ENCODE measurements at regions not wholly inside any gene's neighbourhood (a gene's known extent, or its start where the extent isn't known, plus 50 kb on each side); places are given as distances from the start of the nearest gene placed in this dataset.
"Not testable (repeated sequence)": the region's sequence is repeated elsewhere in the genome, so short reads cannot be mapped to it uniquely, and the experiment has no call there.

DNA sequence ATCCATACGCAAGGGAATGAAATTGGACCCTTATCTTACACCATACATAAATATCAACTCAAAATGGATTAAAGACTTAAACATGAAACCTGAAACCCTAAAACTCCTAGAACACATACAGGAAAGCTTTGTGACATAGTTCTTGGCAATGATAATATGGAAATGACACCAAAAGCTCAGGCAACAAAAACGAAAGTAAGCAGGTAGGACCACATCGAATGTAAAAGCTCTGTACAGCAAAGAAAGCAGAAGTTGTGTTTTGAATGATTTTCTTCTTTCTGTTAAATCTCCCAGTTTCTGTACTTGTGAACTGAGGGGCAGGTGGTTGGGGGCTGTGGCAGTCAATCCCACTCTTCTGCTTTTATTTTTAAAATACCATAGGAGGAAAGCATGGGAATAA, 368.4 kb upstream of the PODXL start:
- H3K9me3 ChIP-seq (ENCODE audit: control insufficient read depth in 2 of 2, low read length in 2 of 2) = no peaks in the 10 kb centered on the region
- peaks cover 0 to 7% of the 10 kb centered on the region in 2 donors for H3K27me3 ChIP-seq (ENCODE audit: control insufficient read depth in 1 of 2, insufficient read depth in 2 of 2, low read length in 2 of 2)
- H3K9ac ChIP-seq (ENCODE audit: low read length in 2 of 2) = no peak overlapping the region
- no peak overlapping the region for H3K4me3 ChIP-seq (ENCODE audit: low read length in 2 of 2)
- no peaks in the 10 kb centered on the region for H3K36me3 ChIP-seq (ENCODE audit: control insufficient read depth in 2 of 2, insufficient read depth in 2 of 2, low read length in 2 of 2)
- no peaks in the 10 kb centered on the region for H3K4me1 ChIP-seq (ENCODE audit: control insufficient read depth, insufficient read depth, low read length)
- no peak overlapping the region for H3K27ac ChIP-seq (ENCODE audit: low read length)

DNA sequence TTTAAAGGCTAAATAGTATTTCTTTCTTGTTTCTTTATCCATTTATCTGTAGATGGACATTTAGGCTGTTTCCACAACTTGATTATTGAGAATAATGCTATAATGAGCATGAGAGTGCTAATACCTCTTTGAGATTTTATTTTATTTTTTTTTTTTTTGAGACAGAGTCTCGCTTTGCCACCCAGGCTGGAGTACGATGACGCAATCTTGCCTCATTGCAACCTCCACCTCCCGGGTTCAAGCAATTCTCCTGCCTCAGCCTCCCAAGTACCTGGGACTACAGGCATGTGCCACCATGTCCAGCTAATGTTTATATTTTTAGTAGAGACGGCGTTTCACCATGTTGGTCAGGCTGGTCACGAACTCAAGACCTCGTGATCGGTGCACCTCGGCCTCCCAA, 366.5 kb upstream of the PODXL start:
- not testable (repeated sequence) for H3K27me3 ChIP-seq (ENCODE audit: control insufficient read depth in 1 of 2, insufficient read depth in 2 of 2, low read length in 2 of 2); H3K4me1 ChIP-seq (ENCODE audit: control insufficient read depth, insufficient read depth, low read length); H3K36me3 ChIP-seq (ENCODE audit: control insufficient read depth in 2 of 2, insufficient read depth in 2 of 2, low read length in 2 of 2); H3K9ac ChIP-seq (ENCODE audit: low read length in 2 of 2); H3K27ac ChIP-seq (ENCODE audit: low read length); H3K9me3 ChIP-seq (ENCODE audit: control insufficient read depth in 2 of 2, low read length in 2 of 2); H3K4me3 ChIP-seq (ENCODE audit: low read length in 2 of 2)

GRCh38 chr7:131921016-131921415, 364.6 kb upstream of the PODXL start:
- no peak overlapping the region for H3K27ac ChIP-seq (ENCODE audit: low read length)
- no peak overlapping the region for H3K4me3 ChIP-seq (ENCODE audit: low read length in 2 of 2)
- H3K9ac ChIP-seq (ENCODE audit: low read length in 2 of 2) = no peak overlapping the region
- H3K27me3 ChIP-seq (ENCODE audit: control insufficient read depth in 1 of 2, insufficient read depth in 2 of 2, low read length in 2 of 2) = no peaks in the 10 kb centered on the region
- H3K9me3 ChIP-seq (ENCODE audit: control insufficient read depth in 2 of 2, low read length in 2 of 2) = no peaks in the 10 kb centered on the region
- no peaks in the 10 kb centered on the region for H3K36me3 ChIP-seq (ENCODE audit: control insufficient read depth in 2 of 2, insufficient read depth in 2 of 2, low read length in 2 of 2)
- no peaks in the 10 kb centered on the region for H3K4me1 ChIP-seq (ENCODE audit: control insufficient read depth, insufficient read depth, low read length)

- H3K36me3 ChIP-seq (ENCODE audit: control insufficient read depth in 2 of 2, insufficient read depth in 2 of 2, low read length in 2 of 2) = no peaks in the 10 kb centered on the region
- no peaks in the 10 kb centered on the region for H3K4me1 ChIP-seq (ENCODE audit: control insufficient read depth, insufficient read depth, low read length)
- H3K9me3 ChIP-seq (ENCODE audit: control insufficient read depth in 2 of 2, low read length in 2 of 2) = no peaks in the 10 kb centered on the region
- no peak overlapping the region for H3K27ac ChIP-seq (ENCODE audit: low read length)
- H3K4me3 ChIP-seq (ENCODE audit: low read length in 2 of 2) = no peak overlapping the region
- H3K27me3 ChIP-seq (ENCODE audit: control insufficient read depth in 1 of 2, insufficient read depth in 2 of 2, low read length in 2 of 2) = no peaks in the 10 kb centered on the region
- H3K9ac ChIP-seq (ENCODE audit: low read length in 2 of 2) = no peak overlapping the region
Measured at GRCh38 chr7:131919920-131920709, 363.7 kb upstream of the PODXL start.

GRCh38 chr7:131911112-131911511, 354.7 kb upstream of the PODXL start:
- H3K27me3 ChIP-seq (ENCODE audit: control insufficient read depth in 1 of 2, insufficient read depth in 2 of 2, low read length in 2 of 2) = peaks cover 15 to 16% of the 10 kb centered on the region in 2 donors
- H3K9me3 ChIP-seq (ENCODE audit: control insufficient read depth in 2 of 2, low read length in 2 of 2) = no peaks in the 10 kb centered on the region
- no peak overlapping the region for H3K9ac ChIP-seq (ENCODE audit: low read length in 2 of 2)
- H3K4me3 ChIP-seq (ENCODE audit: low read length in 2 of 2) = no peak overlapping the region
- H3K36me3 ChIP-seq (ENCODE audit: control insufficient read depth in 2 of 2, insufficient read depth in 2 of 2, low read length in 2 of 2) = no peaks in the 10 kb centered on the region
- no peaks in the 10 kb centered on the region for H3K4me1 ChIP-seq (ENCODE audit: control insufficient read depth, insufficient read depth, low read length)
- no peak overlapping the region for H3K27ac ChIP-seq (ENCODE audit: low read length)

DNA sequence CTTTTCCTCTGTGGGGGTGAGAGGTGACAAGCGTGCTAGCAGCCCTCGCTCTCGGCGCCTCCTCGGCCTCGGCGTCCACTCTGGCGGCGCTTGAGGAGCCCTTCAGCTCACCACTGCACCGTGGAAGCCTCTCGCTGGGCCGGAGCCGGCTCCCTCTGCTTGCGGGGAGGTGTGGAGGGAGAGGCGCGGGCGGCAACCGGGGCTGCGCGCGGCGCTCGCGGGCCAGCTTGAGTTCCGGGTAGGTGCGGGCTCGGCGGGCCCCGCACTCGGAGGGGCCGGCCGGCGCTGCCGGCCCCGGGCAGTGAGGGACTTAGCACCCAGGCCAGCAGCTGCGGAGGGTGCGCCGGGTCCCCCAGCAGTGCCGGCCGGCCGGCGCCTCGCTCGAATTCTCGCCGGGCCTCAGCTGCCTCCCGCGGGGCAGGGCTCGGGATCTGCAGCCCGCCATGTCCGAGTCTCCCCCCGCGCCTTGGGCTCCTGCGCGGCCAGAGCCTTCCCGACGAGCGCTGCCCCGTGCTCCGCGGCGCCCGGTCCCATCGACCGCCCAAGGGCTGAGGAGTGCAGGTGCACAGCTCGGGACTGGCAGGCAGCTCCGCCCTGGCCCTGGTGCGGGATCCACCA, 352.8 kb upstream of the PODXL start:
- Histone ChIP-seq H3K9me3 (ENCODE audit: control insufficient read depth in 2 of 2, low read length in 2 of 2) (no peaks in the 10 kb centered on the region), H3K27me3 (ENCODE audit: control insufficient read depth in 1 of 2, insufficient read depth in 2 of 2, low read length in 2 of 2) (peaks cover 16 to 18% of the 10 kb centered on the region in 2 donors), H3K4me1 (ENCODE audit: control insufficient read depth, insufficient read depth, low read length) (no peaks in the 10 kb centered on the region), H3K9ac (ENCODE audit: low read length in 2 of 2) (no peak overlapping the region), H3K27ac (ENCODE audit: low read length) (no peak overlapping the region), H3K4me3 (ENCODE audit: low read length in 2 of 2) (peak overlapping the region in 1 of 2 donors; percentile 60), H3K36me3 (ENCODE audit: control insufficient read depth in 2 of 2, insufficient read depth in 2 of 2, low read length in 2 of 2) (no peaks in the 10 kb centered on the region)

DNA sequence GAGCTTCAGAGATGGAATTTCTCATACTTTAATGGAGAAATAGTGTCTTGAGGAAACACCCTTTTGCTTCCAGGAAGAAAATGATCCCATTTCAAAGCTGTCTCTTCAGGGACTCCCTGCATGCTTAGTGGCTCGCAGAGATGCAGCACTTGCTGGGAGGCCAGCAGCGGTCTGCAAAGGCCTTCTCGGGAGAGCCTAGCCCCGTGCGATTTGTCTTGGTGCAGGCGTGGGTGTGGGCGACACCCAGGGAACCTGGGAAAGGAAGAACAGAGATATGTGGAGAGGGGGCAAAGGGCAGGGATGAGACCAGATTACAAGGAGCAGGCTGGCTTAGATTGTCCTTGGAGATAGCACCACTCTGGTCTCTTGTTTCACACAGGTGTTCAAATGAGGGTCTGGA, 352.3 kb upstream of the PODXL start:
- Histone ChIP-seq H3K4me1 (ENCODE audit: control insufficient read depth, insufficient read depth, low read length) (no peaks in the 10 kb centered on the region), H3K36me3 (ENCODE audit: control insufficient read depth in 2 of 2, insufficient read depth in 2 of 2, low read length in 2 of 2) (no peaks in the 10 kb centered on the region), H3K27ac (ENCODE audit: low read length) (no peak overlapping the region), H3K27me3 (ENCODE audit: control insufficient read depth in 1 of 2, insufficient read depth in 2 of 2, low read length in 2 of 2) (peaks cover 16 to 18% of the 10 kb centered on the region in 2 donors), H3K9me3 (ENCODE audit: control insufficient read depth in 2 of 2, low read length in 2 of 2) (no peaks in the 10 kb centered on the region), H3K4me3 (ENCODE audit: low read length in 2 of 2) (peak overlapping the region in 1 of 2 donors; percentile 60), H3K9ac (ENCODE audit: low read length in 2 of 2) (no peak overlapping the region)

DNA sequence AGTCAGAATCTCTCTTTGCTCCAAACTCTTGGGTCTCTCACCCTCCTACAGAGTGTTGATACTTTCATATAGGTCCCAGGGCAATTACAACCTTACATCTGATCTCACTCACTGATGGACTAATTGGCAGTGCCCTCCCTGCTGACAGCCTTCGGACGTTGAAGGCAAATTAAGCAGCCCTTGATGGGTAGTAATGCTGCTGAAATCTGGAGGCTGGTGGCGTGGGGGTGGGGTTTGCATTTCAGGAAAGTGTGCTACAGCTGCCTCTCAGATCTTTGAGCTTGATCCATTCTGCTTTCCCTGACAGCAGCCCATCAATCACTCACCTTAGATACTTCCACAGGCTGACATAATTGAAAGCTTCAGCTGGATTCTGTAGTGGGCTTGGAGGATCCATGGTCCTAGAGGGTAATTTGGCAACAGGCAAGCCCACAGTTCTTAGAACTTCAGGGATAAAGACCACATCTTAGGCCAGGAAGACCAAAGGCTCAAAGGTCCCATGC, 349.1 kb upstream of the PODXL start:
- H3K9me3 ChIP-seq (ENCODE audit: control insufficient read depth in 2 of 2, low read length in 2 of 2) = no peaks in the 10 kb centered on the region
- no peaks in the 10 kb centered on the region for H3K36me3 ChIP-seq (ENCODE audit: control insufficient read depth in 2 of 2, insufficient read depth in 2 of 2, low read length in 2 of 2)
- H3K9ac ChIP-seq (ENCODE audit: low read length in 2 of 2) = no peak overlapping the region
- H3K27ac ChIP-seq (ENCODE audit: low read length) = no peak overlapping the region
- no peak overlapping the region for H3K4me3 ChIP-seq (ENCODE audit: low read length in 2 of 2)
- no peaks in the 10 kb centered on the region for H3K4me1 ChIP-seq (ENCODE audit: control insufficient read depth, insufficient read depth, low read length)
- peaks cover 0 to 7% of the 10 kb centered on the region in 2 donors for H3K27me3 ChIP-seq (ENCODE audit: control insufficient read depth in 1 of 2, insufficient read depth in 2 of 2, low read length in 2 of 2)

GRCh38 chr7:131904760-131905327, 348.4 kb upstream of the PODXL start:
- Histone ChIP-seq H3K9me3 (ENCODE audit: control insufficient read depth in 2 of 2, low read length in 2 of 2) (no peaks in the 10 kb centered on the region), H3K4me1 (ENCODE audit: control insufficient read depth, insufficient read depth, low read length) (no peaks in the 10 kb centered on the region), H3K27ac (ENCODE audit: low read length) (no peak overlapping the region), H3K9ac (ENCODE audit: low read length in 2 of 2) (no peak overlapping the region), H3K36me3 (ENCODE audit: control insufficient read depth in 2 of 2, insufficient read depth in 2 of 2, low read length in 2 of 2) (no peaks in the 10 kb centered on the region), H3K4me3 (ENCODE audit: low read length in 2 of 2) (no peak overlapping the region), H3K27me3 (ENCODE audit: control insufficient read depth in 1 of 2, insufficient read depth in 2 of 2, low read length in 2 of 2) (peaks cover 0 to 7% of the 10 kb centered on the region in 2 donors)

DNA sequence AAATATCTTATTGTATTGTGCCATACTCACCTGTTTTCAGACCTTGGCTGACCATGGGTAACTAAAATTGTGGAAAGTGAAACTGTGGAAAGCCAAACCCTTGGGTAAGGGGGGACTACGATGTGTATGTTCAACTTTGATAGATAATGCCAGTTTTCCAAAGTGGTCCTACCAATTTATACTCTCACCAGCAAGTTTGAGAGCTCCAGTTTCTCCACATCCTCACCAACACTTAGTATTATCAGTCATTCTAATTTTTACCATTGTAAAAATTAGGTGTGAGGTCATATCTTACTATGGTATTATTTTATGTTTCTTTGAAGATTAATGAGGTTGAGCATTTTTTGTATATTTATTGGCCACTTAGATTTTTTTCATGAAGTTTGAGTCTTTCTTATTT, 346.9 kb upstream of the PODXL start:
- H3K27ac ChIP-seq (ENCODE audit: low read length) = no peak overlapping the region
- H3K4me1 ChIP-seq (ENCODE audit: control insufficient read depth, insufficient read depth, low read length) = no peaks in the 10 kb centered on the region
- H3K9ac ChIP-seq (ENCODE audit: low read length in 2 of 2) = no peak overlapping the region
- no peaks in the 10 kb centered on the region for H3K36me3 ChIP-seq (ENCODE audit: control insufficient read depth in 2 of 2, insufficient read depth in 2 of 2, low read length in 2 of 2)
- no peaks in the 10 kb centered on the region for H3K9me3 ChIP-seq (ENCODE audit: control insufficient read depth in 2 of 2, low read length in 2 of 2)
- H3K27me3 ChIP-seq (ENCODE audit: control insufficient read depth in 1 of 2, insufficient read depth in 2 of 2, low read length in 2 of 2) = peaks cover 0 to 5% of the 10 kb centered on the region in 2 donors
- no peak overlapping the region for H3K4me3 ChIP-seq (ENCODE audit: low read length in 2 of 2)
